Heart right ventricle (tissue), 16 donors: ENCODE measurements at regions not wholly inside any gene's neighbourhood (a gene's known extent, or its start where the extent isn't known, plus 50 kb on each side); places are given as distances from the start of the nearest gene placed in this dataset.

Source experiments
- ATAC-seq, 8 donors: fragments of 200-7000 bp; cut with Tn5 transposase; one replicate each; pipeline ENCODE4 v1.9.1; 2020; ENCODE audit warnings: mild to moderate bottlenecking in 8 of 8, moderate library complexity in 8 of 8, moderate number of reproducible peaks in 1 of 8
- DNase-seq, 2 donors: peaks; one replicate each; pipeline ENCODE4 v3.0.0-alpha.2; 2020
- H3K27ac ChIP-seq, 10 donors: fragments of 200-600 bp; sonication (generic) in 2 of 10; one replicate each; pipeline versions ENCODE4 v1.5.0 to v1.8.0; 2020 to 2022; ENCODE audit warnings: mild to moderate bottlenecking in 3 of 10
- H3K27me3 ChIP-seq, 7 donors: fragments of 200-600 bp; one replicate each; pipeline ENCODE4 v1.8.0; 2021 to 2022; ENCODE audit warnings: mild to moderate bottlenecking in 2 of 7
- H3K36me3 ChIP-seq, 9 donors: fragments of 200-600 bp; sonication (generic) in 1 of 9; one replicate each; pipeline versions ENCODE4 v1.5.0 to v1.8.0; 2020 to 2022; ENCODE audit warnings: mild to moderate bottlenecking in 2 of 9
- H3K4me1 ChIP-seq, 9 donors: fragments of 200-600 bp; sonication (generic) in 1 of 9; one replicate each; pipeline versions ENCODE4 v1.5.0 to v1.8.0; 2020 to 2022; ENCODE audit warnings: mild to moderate bottlenecking in 4 of 9
- H3K4me3 ChIP-seq, 10 donors: fragments of 200-600 bp; sonication (generic) in 2 of 10; one replicate each; pipeline versions ENCODE4 v1.5.0 to v1.8.0; 2020 to 2022; ENCODE audit warnings: mild to moderate bottlenecking in 7 of 10, moderate library complexity in 2 of 10
- H3K9me3 ChIP-seq, 11 donors: fragments of 200-600 bp in 10 of 11; sonication (generic) in 2 of 11; one replicate each; pipeline versions ENCODE4 v1.5.0 to v1.8.0; 2013 to 2022; ENCODE audit warnings: mild to moderate bottlenecking in 2 of 11, control low read depth in 1 of 11, moderate library complexity in 1 of 11
- WGBS, 2 donors: extraction: QIAGEN DNeasy Blood & Tissue Kit; methylation state at CpG; one replicate each; pipeline ENCODE4 v1.1.7; 2013; ENCODE audit warnings: inconsistent platforms in 1 of 2; 5-methylcytosine and 5-hydroxymethylcytosine counted together
- intact Hi-C, 10 donors: fragments of 100-400 bp; cut with DNase I; formaldehyde crosslinking; loops; one replicate each; pipeline versions ENCODE4 v1.11.1 to v1.14.2; 2022
- TF ChIP-seq, protein P1 (sequence below), 9 donors: fragments of 200-600 bp; sonication (generic) in 2 of 9; IDR thresholded peaks; one replicate each; pipeline versions ENCODE4 v1.5.0 to v1.8.0; 2021 to 2022; ENCODE audit warnings: antibody characterized with exemption in 9 of 9, mild to moderate bottlenecking in 5 of 9, moderate library complexity in 1 of 9
- donor health status: Arrhythmogenic right ventricular cardiomyopathy.
- donor health status: ischemic (EF 13 %, LVEDD 7.1; RV severe dilation, severe dysfunction).
- donor health status: healthy with polysubstance abuse.
- donor health status: DM: no; HTN: yes; CAD: no.
- donor health status: DM: no; HTN: no; CAD: no.
- donor health status: ischemic (EF 25% LVEDD 6.9; RV normal size, moderate dysfunction).
- donor health status: ischemic (EF 25% LVEDD 5.7; RV mildly dilated, moderate dysfunction).
- donor health status: healthy.
- donor health status: DM: yes; HTN: yes; CAD: no.
- donor health status: Ischemic cardiomyopathy.
- donor health status: ischemic (EF 35%, LVEDD 5.7; RV mildly dilated, moderate dysfunction).
- donor health status: nonischemic (EF 11% LVEDD 7.7; RV severe dilation, severe dysfunction).
- donor health status: DM: yes; HTN: yes; CAD: no.
- donor health status: PGD.
- donor health status: ischemic (EF 29% LVEDD 5.4; RV normal size, mild dysfunction).
- donor health status: nonischemic (EF 23%, LVEDD 6.1; RV moderate dilation, normal function).

DNA sequence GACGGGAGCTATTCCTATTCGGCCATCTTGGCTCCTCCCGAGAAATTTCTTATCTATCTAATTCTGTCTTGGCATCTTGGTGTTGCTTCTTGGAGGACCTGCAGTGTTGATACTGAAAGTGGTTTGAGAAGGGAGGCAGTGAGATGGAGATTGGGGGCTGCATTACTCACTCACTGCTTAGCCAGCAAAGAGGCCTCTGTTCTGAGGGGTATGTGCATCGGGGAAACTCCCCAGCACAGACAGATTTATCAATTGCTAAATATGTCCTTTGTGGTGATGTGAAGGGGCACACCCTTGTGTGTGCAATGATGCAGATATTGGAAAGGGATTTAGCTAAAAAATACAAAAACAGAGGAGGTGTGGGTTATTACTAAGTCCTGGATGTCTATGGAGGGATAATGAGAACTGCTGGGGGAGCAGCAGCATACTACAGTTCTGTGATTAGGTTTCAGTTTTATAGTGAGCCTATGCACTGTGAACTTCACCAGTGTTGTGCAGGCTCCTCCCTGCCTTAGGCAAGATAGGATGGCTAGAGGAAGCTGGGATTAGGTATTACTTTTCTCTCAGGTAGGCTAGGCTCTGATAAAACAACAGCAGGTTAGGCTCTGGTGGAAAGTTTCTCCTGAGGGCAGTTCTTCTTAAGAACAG is 279.0 kb downstream of the HS3ST1 start:
- Histone ChIP-seq H3K27ac (no peak overlapping the region), H3K36me3 (no peaks in the 10 kb centered on the region), H3K27me3 (peaks cover 0 to 9% (median 0%) of the 10 kb centered on the region in 7 donors), H3K9me3 (no peaks in the 10 kb centered on the region), H3K4me1 (no peaks in the 10 kb centered on the region), H3K4me3 (no peak overlapping the region)
- intact Hi-C loops, result no loop called here
- 85 to 88% methylated on average over 4 of the region's 4 CpGs for WGBS, 2 donors
- DNase-seq (no peak), ATAC-seq (no peak)
- TF ChIP-seq, protein P1, sequence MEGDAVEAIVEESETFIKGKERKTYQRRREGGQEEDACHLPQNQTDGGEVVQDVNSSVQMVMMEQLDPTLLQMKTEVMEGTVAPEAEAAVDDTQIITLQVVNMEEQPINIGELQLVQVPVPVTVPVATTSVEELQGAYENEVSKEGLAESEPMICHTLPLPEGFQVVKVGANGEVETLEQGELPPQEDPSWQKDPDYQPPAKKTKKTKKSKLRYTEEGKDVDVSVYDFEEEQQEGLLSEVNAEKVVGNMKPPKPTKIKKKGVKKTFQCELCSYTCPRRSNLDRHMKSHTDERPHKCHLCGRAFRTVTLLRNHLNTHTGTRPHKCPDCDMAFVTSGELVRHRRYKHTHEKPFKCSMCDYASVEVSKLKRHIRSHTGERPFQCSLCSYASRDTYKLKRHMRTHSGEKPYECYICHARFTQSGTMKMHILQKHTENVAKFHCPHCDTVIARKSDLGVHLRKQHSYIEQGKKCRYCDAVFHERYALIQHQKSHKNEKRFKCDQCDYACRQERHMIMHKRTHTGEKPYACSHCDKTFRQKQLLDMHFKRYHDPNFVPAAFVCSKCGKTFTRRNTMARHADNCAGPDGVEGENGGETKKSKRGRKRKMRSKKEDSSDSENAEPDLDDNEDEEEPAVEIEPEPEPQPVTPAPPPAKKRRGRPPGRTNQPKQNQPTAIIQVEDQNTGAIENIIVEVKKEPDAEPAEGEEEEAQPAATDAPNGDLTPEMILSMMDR (IDR thresholded peaks at IDR 0.05), result no peak

- no peaks in the 10 kb centered on the region for H3K4me1 ChIP-seq
- WGBS, 2 donors, result 38 to 88% methylated on average over 1 of the region's 1 CpG
- TF ChIP-seq, protein P1 (IDR thresholded peaks at IDR 0.05), result no peak
- peaks cover 0 to 3% (median 0%) of the 10 kb centered on the region in 11 donors for H3K9me3 ChIP-seq
- H3K4me3 ChIP-seq, result no peak overlapping the region
- DNase-seq (no peak), ATAC-seq (no peak)
- intact Hi-C loops, result no loop called here
- no peaks in the 10 kb centered on the region for H3K36me3 ChIP-seq
- no peaks in the 10 kb centered on the region for H3K27me3 ChIP-seq
- H3K27ac ChIP-seq, result no peak overlapping the region
These were observed 288.8 kb downstream of the HS3ST1 start for GRCh38 chr4:11139871-11140270.

DNA sequence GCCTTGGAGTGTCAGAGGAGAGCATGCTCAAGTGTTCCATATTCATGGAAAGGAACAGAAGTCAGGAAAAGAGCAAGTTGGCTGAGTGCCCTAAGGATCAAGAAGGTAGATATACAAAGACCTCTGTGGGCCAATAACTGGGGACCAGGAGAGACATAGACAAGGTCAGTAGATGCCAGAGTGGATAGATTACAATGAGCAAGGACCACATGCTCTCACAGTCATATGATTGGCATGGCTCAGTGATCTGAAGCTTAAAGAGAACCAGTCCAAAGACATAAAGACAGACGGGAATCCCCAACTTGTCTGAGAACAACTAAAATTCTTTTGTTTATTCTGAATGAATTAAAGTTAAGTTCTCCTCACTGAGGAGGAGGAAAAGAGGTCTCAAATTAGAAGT is 289.7 kb downstream of the HS3ST1 start:
- H3K27ac ChIP-seq, result no peak overlapping the region
- no peak overlapping the region for H3K4me3 ChIP-seq
- H3K9me3 ChIP-seq, result peaks cover 0 to 3% (median 0%) of the 10 kb centered on the region in 11 donors
- 86 to 89% methylated on average over 1 of the region's 1 CpG for WGBS, 2 donors
- no peaks in the 10 kb centered on the region for H3K27me3 ChIP-seq
- TF ChIP-seq, protein P1 (IDR thresholded peaks at IDR 0.05), result no peak
- DNase-seq (no peak), ATAC-seq (no peak)
- no peaks in the 10 kb centered on the region for H3K36me3 ChIP-seq
- H3K4me1 ChIP-seq, result no peaks in the 10 kb centered on the region
- intact Hi-C loops, result no loop called here

DNA sequence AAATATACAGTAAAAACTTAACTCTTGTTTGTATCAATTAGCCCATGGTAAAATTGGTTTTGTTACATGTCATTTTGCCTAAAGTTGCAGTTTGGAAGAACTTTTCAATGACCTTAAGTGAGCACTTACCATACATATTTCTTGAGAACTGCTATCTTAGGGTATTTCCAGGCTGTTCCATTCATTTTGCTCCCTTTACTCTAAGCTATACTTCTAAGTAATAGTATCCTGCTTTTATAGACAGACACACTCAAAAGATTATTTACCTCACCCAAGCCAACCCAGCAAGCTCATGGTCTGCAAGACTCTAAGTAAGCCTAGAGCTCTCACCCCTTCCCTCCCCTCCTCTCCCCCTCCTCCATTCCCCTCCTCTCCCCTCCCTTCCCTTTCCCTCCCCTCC is 294.0 kb downstream of the HS3ST1 start:
- ATAC-seq (no peak), DNase-seq (no peak)
- H3K27ac ChIP-seq, result no peak overlapping the region
- intact Hi-C loops, result no loop called here
- TF ChIP-seq, protein P1 (IDR thresholded peaks at IDR 0.05), result no peak
- H3K4me3 ChIP-seq, result no peak overlapping the region
- no peaks in the 10 kb centered on the region for H3K36me3 ChIP-seq
- peaks cover 0 to 3% (median 0%) of the 10 kb centered on the region in 9 donors for H3K4me1 ChIP-seq
- H3K27me3 ChIP-seq, result no peaks in the 10 kb centered on the region
- peaks cover 0 to 6% (median 0%) of the 10 kb centered on the region in 11 donors for H3K9me3 ChIP-seq
